ENCODE measurements at regions not wholly inside any gene's neighbourhood (a gene's known extent, or its start where the extent isn't known, plus 50 kb on each side); places are given as distances from the start of the nearest gene placed in this dataset.

DNA sequence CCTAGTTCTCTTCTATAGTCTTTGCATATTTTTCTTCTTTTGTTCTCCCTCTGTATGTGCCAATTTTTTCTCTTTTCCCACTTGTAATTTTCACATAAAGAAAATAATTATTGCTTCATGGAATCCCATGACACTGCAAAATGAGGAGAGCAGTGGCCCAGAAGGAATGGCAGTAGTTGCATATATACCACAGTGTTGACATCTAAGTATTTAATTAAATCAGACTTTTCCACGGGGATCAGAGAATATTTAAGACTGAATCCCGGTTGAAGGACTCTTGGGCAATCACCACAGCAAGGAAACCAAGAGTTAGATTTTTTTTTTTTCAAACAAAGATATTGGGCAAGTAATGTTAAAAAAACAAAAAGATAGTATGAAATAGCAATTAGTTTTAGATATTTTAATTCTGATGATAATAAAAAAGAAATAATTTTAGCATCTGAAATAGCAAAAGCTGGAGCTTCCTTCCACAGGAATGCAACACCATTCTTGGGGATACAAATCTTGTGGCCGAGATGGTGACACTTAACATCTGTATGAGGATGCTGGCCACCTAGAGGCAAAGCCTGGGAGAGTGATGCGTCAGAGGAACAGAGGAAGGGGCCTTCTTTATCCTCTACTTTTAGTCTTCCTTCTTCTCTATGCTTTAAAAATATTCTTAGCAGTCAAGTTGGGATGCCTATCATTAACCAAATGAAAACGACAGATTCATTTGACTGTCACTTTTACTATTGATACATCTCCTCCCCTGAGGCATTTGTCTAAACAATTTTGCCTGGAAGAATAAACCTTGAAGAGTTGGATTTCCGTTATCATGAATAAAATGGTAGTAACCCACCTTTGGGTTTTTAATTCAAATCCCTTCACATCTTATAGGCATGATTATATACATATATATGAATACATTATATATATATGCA is 356.2 kb downstream of the GJA1 start:
- DNase-seq (ENCODE audit: extremely low read depth in 1 of 4, low spot score in 3 of 4) (no peak), ATAC-seq (no peak), FAIRE-seq (no peak)
- under 1% methylated on average over 6 of the region's 6 CpGs for WGBS (ENCODE audit: insufficient coverage, low coverage, missing lambda C conversion rate)
- CTCF ChIA-PET (ENCODE audit: low intra/inter-chr PET ratio), result no interaction called here
- no peaks in the 10 kb centered on the region for H3K4me1 ChIP-seq (replicated peaks in 1 of 2; ENCODE audit: control insufficient read depth in 2 of 2, insufficient read depth in 2 of 2, low read length in 2 of 2)
- no peaks in the 10 kb centered on the region for H3K9me1 ChIP-seq (ENCODE audit: control insufficient read depth, insufficient read depth, low read length)
- BruUV-seq (replicated peaks), result no TSS peak
- in situ Hi-C loops (cut with MboI) (no loop called here), intact Hi-C loops (cut with micrococcal nuclease) (no loop called here)
- no peak overlapping the region for H3K9ac ChIP-seq (ENCODE audit: insufficient read depth in 1 of 2, low read depth in 2 of 2, low read length in 2 of 2)
- H2AFZ ChIP-seq (ENCODE audit: low read depth, low read length), result no peak overlapping the region
- H4K20me1 ChIP-seq (replicated peaks; ENCODE audit: control insufficient read depth, insufficient read depth, low read length), result no peaks in the 10 kb centered on the region
- no peaks in the 10 kb centered on the region for H3K36me3 ChIP-seq (ENCODE audit: control insufficient read depth, insufficient read depth, low read length)
- no peaks in the 10 kb centered on the region for H3K9me3 ChIP-seq (replicated peaks; ENCODE audit: control insufficient read depth, insufficient read depth, low read depth, low read length)
- no peak overlapping the region for H3K4me3 ChIP-seq
- H3K79me2 ChIP-seq (ENCODE audit: control insufficient read depth, insufficient read depth, low read length), result no peaks in the 10 kb centered on the region
- H3K4me2 ChIP-seq (ENCODE audit: insufficient read depth, low read length), result no peak overlapping the region
- no peak overlapping the region for H3K27ac ChIP-seq (ENCODE audit: extremely low read depth, low read depth, low read length)
- H3K27me3 ChIP-seq (ENCODE audit: control insufficient read depth in 2 of 2, insufficient read depth in 2 of 2, low read length in 2 of 2), result no peaks in the 10 kb centered on the region
- POLR2A ChIA-PET, result no interaction called here
- TF ChIP-seq CCNT2 (IDR thresholded peaks at IDR 0.05; ENCODE audit: borderline replicate concordance, extremely low read depth, insufficient read length, low read depth, low read length) (no peak), CBX8 (IDR thresholded peaks at IDR 0.05; ENCODE audit: borderline replicate concordance, extremely low read depth, low read depth, low read length, poor library complexity, severe bottlenecking) (no peak), FIP1L1 (IDR thresholded peaks at IDR 0.05; ENCODE audit: low read depth, low read length, poor library complexity, severe bottlenecking) (no peak), MECOM (CRISPR knock-in tag; IDR thresholded peaks at IDR 0.05) (no peak), RBM14 (IDR thresholded peaks at IDR 0.05; ENCODE audit: borderline replicate concordance, insufficient read depth, low read depth, low read length) (no peak), TRIM24 (IDR thresholded peaks at IDR 0.05) (no peak), ZNF140 (CRISPR knock-in tag; IDR thresholded peaks at IDR 0.05) (no peak), ZNF668 (CRISPR knock-in tag; IDR thresholded peaks at IDR 0.05) (no peak), ZNF830 (CRISPR knock-in tag; IDR thresholded peaks at IDR 0.05) (no peak), POLR2B (IDR thresholded peaks at IDR 0.05; ENCODE audit: low read depth, partially characterized antibody) (no peak)
- TF ChIP-seq, protein P1, sequence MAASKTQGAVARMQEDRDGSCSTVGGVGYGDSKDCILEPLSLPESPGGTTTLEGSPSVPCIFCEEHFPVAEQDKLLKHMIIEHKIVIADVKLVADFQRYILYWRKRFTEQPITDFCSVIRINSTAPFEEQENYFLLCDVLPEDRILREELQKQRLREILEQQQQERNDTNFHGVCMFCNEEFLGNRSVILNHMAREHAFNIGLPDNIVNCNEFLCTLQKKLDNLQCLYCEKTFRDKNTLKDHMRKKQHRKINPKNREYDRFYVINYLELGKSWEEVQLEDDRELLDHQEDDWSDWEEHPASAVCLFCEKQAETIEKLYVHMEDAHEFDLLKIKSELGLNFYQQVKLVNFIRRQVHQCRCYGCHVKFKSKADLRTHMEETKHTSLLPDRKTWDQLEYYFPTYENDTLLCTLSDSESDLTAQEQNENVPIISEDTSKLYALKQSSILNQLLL (CRISPR knock-in tag; IDR thresholded peaks at IDR 0.05; ENCODE audit: borderline replicate concordance), result no peak
- TF ChIP-seq, protein P2, sequence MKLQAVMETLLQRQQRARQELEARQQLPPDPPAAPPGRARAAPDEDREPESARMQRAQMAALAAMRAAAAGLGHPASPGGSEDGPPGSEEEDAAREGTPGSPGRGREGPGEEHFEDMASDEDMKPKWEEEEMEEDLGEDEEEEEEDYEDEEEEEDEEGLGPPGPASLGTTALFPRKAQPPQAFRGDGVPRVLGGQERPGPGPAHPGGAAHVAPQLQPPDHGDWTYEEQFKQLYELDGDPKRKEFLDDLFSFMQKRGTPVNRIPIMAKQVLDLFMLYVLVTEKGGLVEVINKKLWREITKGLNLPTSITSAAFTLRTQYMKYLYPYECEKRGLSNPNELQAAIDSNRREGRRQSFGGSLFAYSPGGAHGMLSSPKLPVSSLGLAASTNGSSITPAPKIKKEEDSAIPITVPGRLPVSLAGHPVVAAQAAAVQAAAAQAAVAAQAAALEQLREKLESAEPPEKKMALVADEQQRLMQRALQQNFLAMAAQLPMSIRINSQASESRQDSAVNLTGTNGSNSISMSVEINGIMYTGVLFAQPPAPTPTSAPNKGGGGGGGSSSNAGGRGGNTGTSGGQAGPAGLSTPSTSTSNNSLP (IDR thresholded peaks at IDR 0.05; ENCODE audit: borderline replicate concordance, low read depth, low read length), result no peak
- TF ChIP-seq, protein P3, sequence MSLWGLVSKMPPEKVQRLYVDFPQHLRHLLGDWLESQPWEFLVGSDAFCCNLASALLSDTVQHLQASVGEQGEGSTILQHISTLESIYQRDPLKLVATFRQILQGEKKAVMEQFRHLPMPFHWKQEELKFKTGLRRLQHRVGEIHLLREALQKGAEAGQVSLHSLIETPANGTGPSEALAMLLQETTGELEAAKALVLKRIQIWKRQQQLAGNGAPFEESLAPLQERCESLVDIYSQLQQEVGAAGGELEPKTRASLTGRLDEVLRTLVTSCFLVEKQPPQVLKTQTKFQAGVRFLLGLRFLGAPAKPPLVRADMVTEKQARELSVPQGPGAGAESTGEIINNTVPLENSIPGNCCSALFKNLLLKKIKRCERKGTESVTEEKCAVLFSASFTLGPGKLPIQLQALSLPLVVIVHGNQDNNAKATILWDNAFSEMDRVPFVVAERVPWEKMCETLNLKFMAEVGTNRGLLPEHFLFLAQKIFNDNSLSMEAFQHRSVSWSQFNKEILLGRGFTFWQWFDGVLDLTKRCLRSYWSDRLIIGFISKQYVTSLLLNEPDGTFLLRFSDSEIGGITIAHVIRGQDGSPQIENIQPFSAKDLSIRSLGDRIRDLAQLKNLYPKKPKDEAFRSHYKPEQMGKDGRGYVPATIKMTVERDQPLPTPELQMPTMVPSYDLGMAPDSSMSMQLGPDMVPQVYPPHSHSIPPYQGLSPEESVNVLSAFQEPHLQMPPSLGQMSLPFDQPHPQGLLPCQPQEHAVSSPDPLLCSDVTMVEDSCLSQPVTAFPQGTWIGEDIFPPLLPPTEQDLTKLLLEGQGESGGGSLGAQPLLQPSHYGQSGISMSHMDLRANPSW (CRISPR knock-in tag; IDR thresholded peaks at IDR 0.05), result no peak
- TF ChIP-seq, protein P4, sequence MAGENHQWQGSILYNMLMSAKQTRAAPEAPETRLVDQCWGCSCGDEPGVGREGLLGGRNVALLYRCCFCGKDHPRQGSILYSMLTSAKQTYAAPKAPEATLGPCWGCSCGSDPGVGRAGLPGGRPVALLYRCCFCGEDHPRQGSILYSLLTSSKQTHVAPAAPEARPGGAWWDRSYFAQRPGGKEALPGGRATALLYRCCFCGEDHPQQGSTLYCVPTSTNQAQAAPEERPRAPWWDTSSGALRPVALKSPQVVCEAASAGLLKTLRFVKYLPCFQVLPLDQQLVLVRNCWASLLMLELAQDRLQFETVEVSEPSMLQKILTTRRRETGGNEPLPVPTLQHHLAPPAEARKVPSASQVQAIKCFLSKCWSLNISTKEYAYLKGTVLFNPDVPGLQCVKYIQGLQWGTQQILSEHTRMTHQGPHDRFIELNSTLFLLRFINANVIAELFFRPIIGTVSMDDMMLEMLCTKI (IDR thresholded peaks at IDR 0.05; ENCODE audit: partially characterized antibody), result no peak

Measured in K562 (cell line).